T-cell (primary cell): ENCODE measurements at regions not wholly inside any gene's neighbourhood (a gene's known extent, or its start where the extent isn't known, plus 50 kb on each side); places are given as distances from the start of the nearest gene placed in this dataset.

Experiments used
- ATAC-seq, 4 experiments: fragments of 200-7000 bp in 3 of 4; fragments of 150-1000 bp in 1 of 4; cut with Tn5 transposase; replicated peaks in 1 of 4; 1 replicate in 3 of 4; 2 replicates in 1 of 4; pipeline ENCODE4 v1.10.0; 2021; ENCODE audit warnings: moderate library complexity in 3 of 4, mild to moderate bottlenecking in 2 of 4, moderate number of reproducible peaks in 1 of 4
- CTCF ChIA-PET, 2 donors: fragments of 300-600 bp; sonication (Branson Sonifier 250); formaldehyde crosslinking; loops; one replicate each; lab custom pipeline; 2022; ENCODE audit warnings: antibody characterized with exemption in 2 of 2; lab: Charles Lee
- POLR2A ChIA-PET, 2 donors: fragments of 300-600 bp; sonication (Branson Sonifier 250); formaldehyde crosslinking; loops; one replicate each; lab custom pipeline; 2022; ENCODE audit warnings: antibody characterized with exemption in 2 of 2; lab: Charles Lee
- DNase-seq, 35 experiments: peaks; one replicate each; pipeline versions ENCODE4 v3.0.0 to v3.0.0-alpha.2; 2013 to 2023
- H3K27ac ChIP-seq: one replicate; pipeline ENCODE4 v1.5.1; 2013; ENCODE audit warnings: low read length
- H3K27me3 ChIP-seq, 2 experiments: replicated peaks in 1 of 2; 1 replicate in 1 of 2; 2 replicates in 1 of 2; pipeline versions ENCODE4 v1.6.1 to v1.7.0; 2013; ENCODE audit warnings: low read length in 1 of 2, mixed read lengths in 1 of 2; ENCODE audit not compliant: control insufficient read depth in 2 of 2, insufficient read depth in 2 of 2; ENCODE audit errors: extremely low read depth in 1 of 2
- H3K36me3 ChIP-seq, 2 donors: 1 replicate in 1 of 2; 2 replicates in 1 of 2; pipeline versions ENCODE4 v1.6.1 to v1.7.0; 2013; ENCODE audit warnings: low read length in 1 of 2; ENCODE audit not compliant: control insufficient read depth in 2 of 2, insufficient read depth in 1 of 2; ENCODE audit errors: extremely low read depth in 1 of 2
- H3K4me1 ChIP-seq, 2 experiments: 1 replicate in 1 of 2; 2 replicates in 1 of 2; pipeline versions ENCODE4 v1.6.1 to v1.7.0; 2013; ENCODE audit warnings: low read length in 2 of 2, mixed read lengths in 1 of 2; ENCODE audit not compliant: insufficient read depth in 2 of 2, control insufficient read depth in 1 of 2; ENCODE audit errors: extremely low read depth in 1 of 2
- H3K4me3 ChIP-seq, 2 donors: 1 replicate in 1 of 2; 2 replicates in 1 of 2; pipeline versions ENCODE4 v1.5.1 to v1.7.0; 2013; ENCODE audit warnings: mild to moderate bottlenecking in 2 of 2, low read length in 1 of 2, moderate library complexity in 1 of 2; ENCODE audit not compliant: control insufficient read depth in 1 of 2; ENCODE audit errors: extremely low read depth in 1 of 2
- H3K9me3 ChIP-seq: 2 replicates; pipeline ENCODE4 v1.7.0; 2013
- H3K27ac Mint-ChIP-seq, 2 donors: one replicate each; pipeline ENCODE4 v1.8.0; 2020 to 2021; ENCODE audit warnings: mild to moderate bottlenecking in 2 of 2, mixed read lengths in 2 of 2
- H3K27me3 Mint-ChIP-seq, 2 donors: one replicate each; pipeline ENCODE4 v1.8.0; 2021 to 2022; ENCODE audit warnings: mixed read lengths in 2 of 2
- H3K36me3 Mint-ChIP-seq: one replicate; pipeline ENCODE4 v1.8.0; 2021; ENCODE audit warnings: mixed read lengths
- H3K4me1 Mint-ChIP-seq, 3 donors: one replicate each; pipeline ENCODE4 v1.8.0; 2020 to 2022; ENCODE audit warnings: mixed read lengths in 3 of 3, mild to moderate bottlenecking in 1 of 3
- H3K4me3 Mint-ChIP-seq, 3 donors: one replicate each; pipeline ENCODE4 v1.8.0; 2020 to 2022; ENCODE audit warnings: mild to moderate bottlenecking in 3 of 3, mixed read lengths in 3 of 3, moderate library complexity in 3 of 3
- H3K9me3 Mint-ChIP-seq, 3 donors: one replicate each; pipeline ENCODE4 v1.8.0; 2020 to 2022; ENCODE audit warnings: mixed read lengths in 3 of 3
- whole genome bisulfite sequencing: methylation state at CpG from one replicate; pipeline ENCODE4 v1.1.5; 2013; ENCODE audit warnings: missing lambda C conversion rate; ENCODE audit not compliant: insufficient coverage; 5-methylcytosine and 5-hydroxymethylcytosine counted together

DNA sequence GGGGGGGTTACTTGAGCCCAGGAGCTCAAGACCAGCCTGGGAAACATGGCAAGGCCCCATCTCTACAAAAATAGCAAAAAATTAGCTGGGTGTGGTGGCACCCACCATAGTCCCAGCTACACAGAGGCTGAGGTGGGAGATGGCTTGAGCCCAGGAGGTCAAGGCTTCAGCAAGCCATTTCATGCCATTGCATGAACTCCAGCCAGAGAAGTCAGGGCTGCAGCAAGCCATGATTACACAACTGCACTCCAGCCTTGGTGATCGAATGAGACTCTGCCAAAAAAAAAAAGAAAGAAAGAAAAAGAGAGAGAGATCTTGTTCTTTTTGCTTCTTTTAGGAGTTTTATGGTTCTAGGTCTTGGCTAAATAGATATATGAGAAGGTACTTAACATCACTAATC lies 200.2 kb upstream of the PHYHIPL start:
- Histone ChIP-seq H3K9me3 (no peaks in the 10 kb centered on the region), H3K4me1 (no peaks in the 10 kb centered on the region), H3K27ac (no peak overlapping the region), H3K36me3 (no peaks in the 10 kb centered on the region), H3K4me3 (no peak overlapping the region), H3K27me3 (no peaks in the 10 kb centered on the region)
- H3K4me3 Mint-ChIP-seq: no peak overlapping the region
- ATAC-seq (no peak), DNase-seq (no peak)
- ChIA-PET CTCF (no interaction called here), POLR2A (no interaction called here)
- H3K4me1 Mint-ChIP-seq: no peaks in the 10 kb centered on the region
- H3K27me3 Mint-ChIP-seq: peaks cover 0 to 4% of the 10 kb centered on the region in 2 donors
- H3K9me3 Mint-ChIP-seq: no peaks in the 10 kb centered on the region
- no peaks in the 10 kb centered on the region for H3K36me3 Mint-ChIP-seq
- no peak overlapping the region for H3K27ac Mint-ChIP-seq
- no CpG with 5 or more reads among the region's 1 CpG for WGBS

DNA sequence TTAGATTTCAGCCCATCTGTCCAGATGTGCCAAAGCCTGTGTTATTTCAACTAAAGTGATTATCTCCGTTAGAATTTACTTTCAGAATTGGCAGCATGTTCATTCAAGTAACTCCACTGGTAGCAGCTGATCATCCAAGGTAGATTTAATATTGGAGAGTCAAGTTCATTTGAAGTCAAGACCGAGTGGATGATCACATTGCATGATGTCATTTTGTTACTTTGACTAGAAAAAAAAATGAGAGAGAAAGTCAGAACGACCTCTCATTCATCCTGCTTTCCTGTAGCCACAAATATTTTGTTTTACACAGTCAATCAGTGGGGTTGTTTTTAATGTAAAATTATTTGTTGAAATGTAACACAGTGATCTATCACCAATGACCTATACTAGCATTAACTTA lies 196.7 kb upstream of the PHYHIPL start:
- H3K36me3 Mint-ChIP-seq: no peaks in the 10 kb centered on the region
- CTCF ChIA-PET: no interaction called here
- H3K9me3 Mint-ChIP-seq: no peaks in the 10 kb centered on the region
- Histone ChIP-seq H3K4me3 (no peak overlapping the region), H3K9me3 (no peaks in the 10 kb centered on the region), H3K27ac (no peak overlapping the region), H3K27me3 (no peaks in the 10 kb centered on the region), H3K36me3 (no peaks in the 10 kb centered on the region), H3K4me1 (no peaks in the 10 kb centered on the region)
- no peak overlapping the region for H3K4me3 Mint-ChIP-seq
- H3K27ac Mint-ChIP-seq: no peak overlapping the region
- POLR2A ChIA-PET: no interaction called here
- ATAC-seq: no peak
- DNase-seq: no peak
- no peaks in the 10 kb centered on the region for H3K4me1 Mint-ChIP-seq
- peaks cover 0 to 4% of the 10 kb centered on the region in 2 donors for H3K27me3 Mint-ChIP-seq
- no CpG with 5 or more reads among the region's 3 CpGs for WGBS

DNA sequence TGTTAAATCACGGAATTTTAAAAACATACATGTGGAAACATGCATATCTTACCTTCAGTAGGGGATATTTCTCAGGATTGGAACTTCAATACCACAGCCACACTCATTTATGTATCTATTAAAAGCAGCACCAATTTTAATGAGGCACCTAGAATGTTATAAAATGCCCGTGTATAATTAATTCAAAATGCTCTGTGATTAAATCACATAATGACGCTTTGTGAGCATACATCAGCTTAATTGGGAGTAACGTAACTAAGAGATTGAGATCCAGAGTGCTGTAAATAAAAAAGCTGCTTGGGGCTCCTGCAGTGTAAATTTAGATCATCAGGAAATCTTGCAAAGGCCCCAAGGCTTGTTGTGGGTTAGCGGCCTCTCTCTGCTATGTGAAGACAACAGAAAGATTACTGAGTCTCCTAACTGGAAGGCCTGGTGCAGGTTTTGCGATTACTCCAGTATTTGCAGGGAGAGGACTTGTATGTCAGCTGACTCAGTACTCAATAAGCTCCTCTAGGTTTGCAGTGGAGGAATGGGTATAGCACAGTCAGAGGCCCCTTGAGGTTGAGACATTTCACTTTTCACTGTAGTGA lies 195.5 kb upstream of the PHYHIPL start:
- CTCF ChIA-PET: no interaction called here
- WGBS: 88% methylated on average over 4 of the region's 6 CpGs

DNA sequence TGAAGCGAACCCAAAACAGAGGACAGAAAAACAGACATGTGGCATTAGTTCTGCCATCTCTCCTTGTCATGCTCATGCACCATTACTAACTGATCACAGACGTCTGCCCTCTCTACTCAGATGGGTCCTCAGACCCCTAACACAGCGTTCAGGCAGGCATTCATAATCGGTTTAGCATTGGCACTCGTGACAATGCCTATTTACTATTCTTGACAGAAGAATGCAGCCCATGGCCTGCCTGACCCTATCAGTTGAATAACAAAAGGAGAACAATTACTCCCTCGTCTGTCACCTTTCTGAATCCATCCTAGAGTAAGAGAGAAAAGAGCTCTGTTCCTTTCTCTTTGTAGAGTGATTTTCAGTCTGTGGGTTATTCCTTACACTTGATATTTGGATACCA lies 194.6 kb upstream of the PHYHIPL start:
- Mint-ChIP-seq H3K27me3 (peaks cover 0 to 4% of the 10 kb centered on the region in 2 donors), H3K27ac (no peak overlapping the region), H3K36me3 (no peaks in the 10 kb centered on the region), H3K4me1 (no peaks in the 10 kb centered on the region), H3K4me3 (no peak overlapping the region), H3K9me3 (peaks cover 0 to 4% (median 0%) of the 10 kb centered on the region in 3 donors)
- DNase-seq (no peak), ATAC-seq (no peak)
- Histone ChIP-seq H3K27me3 (no peaks in the 10 kb centered on the region), H3K27ac (no peak overlapping the region), H3K4me1 (no peaks in the 10 kb centered on the region), H3K36me3 (no peaks in the 10 kb centered on the region), H3K9me3 (no peaks in the 10 kb centered on the region), H3K4me3 (no peak overlapping the region)
- 73% methylated on average over 5 of the region's 6 CpGs for WGBS
- CTCF ChIA-PET: no interaction called here
- POLR2A ChIA-PET: no interaction called here

More for the DNA sequence above, 195.5 kb upstream of the PHYHIPL start:
- Mint-ChIP-seq H3K4me3 (no peak overlapping the region), H3K27me3 (peaks cover 0 to 4% of the 10 kb centered on the region in 2 donors), H3K27ac (no peak overlapping the region), H3K36me3 (no peaks in the 10 kb centered on the region), H3K4me1 (no peaks in the 10 kb centered on the region), H3K9me3 (peaks cover 0 to 2% (median 0%) of the 10 kb centered on the region in 3 donors)
- DNase-seq: no peak
- no peak overlapping the region for H3K4me3 ChIP-seq
- H3K4me1 ChIP-seq: no peaks in the 10 kb centered on the region
- no peaks in the 10 kb centered on the region for H3K36me3 ChIP-seq
- ATAC-seq: no peak
- no peaks in the 10 kb centered on the region for H3K9me3 ChIP-seq
- POLR2A ChIA-PET: no interaction called here
- H3K27ac ChIP-seq: no peak overlapping the region
- H3K27me3 ChIP-seq: no peaks in the 10 kb centered on the region

DNA sequence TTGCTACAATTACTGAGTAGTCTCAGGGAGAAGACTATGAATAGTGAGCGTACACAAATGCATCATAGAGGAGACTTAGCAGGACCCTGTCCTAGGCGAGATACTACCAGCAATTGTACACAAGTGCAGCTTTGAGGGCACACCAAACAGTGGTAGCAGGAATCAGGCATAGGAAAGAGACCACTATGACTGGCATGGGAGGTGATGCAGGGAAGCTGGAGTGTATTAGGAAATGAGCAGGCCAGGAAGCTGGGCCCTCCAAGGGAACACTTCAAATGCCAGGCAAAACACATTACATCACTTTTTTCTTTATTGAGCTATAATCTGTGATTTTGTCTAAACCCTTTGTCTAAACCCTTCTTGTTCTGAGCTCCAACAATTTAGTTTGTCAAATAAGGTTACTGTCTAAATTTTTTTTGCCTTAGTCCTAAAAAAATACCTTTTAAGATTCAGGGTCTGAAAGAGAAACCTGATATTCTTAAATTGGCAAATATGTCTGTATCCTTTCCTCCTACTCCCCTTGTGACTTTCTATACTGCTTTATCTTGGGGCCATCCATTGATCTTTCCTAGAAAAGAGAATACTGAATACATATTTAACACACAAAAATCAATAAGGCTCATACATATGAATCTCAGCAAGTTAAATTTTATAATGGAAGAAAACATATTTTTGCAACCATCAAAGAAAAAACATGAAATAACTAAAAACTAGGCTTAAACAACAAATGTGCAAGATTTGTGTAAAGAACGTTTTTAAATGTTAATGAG lies 193.8 kb upstream of the PHYHIPL start:
- no peaks in the 10 kb centered on the region for H3K36me3 Mint-ChIP-seq
- H3K4me1 Mint-ChIP-seq: no peaks in the 10 kb centered on the region
- Histone ChIP-seq H3K4me1 (no peaks in the 10 kb centered on the region), H3K36me3 (no peaks in the 10 kb centered on the region), H3K27me3 (no peaks in the 10 kb centered on the region), H3K4me3 (no peak overlapping the region), H3K9me3 (no peaks in the 10 kb centered on the region), H3K27ac (no peak overlapping the region)
- DNase-seq: no peak
- no peak overlapping the region for H3K4me3 Mint-ChIP-seq
- CTCF ChIA-PET: no interaction called here
- H3K27me3 Mint-ChIP-seq: peaks cover 0 to 4% of the 10 kb centered on the region in 2 donors
- H3K27ac Mint-ChIP-seq: no peak overlapping the region
- WGBS: 65% methylated on average over 2 of the region's 3 CpGs
- POLR2A ChIA-PET: no interaction called here
- ATAC-seq: no peak
- H3K9me3 Mint-ChIP-seq: peaks cover 0 to 5% (median 0%) of the 10 kb centered on the region in 3 donors

DNA sequence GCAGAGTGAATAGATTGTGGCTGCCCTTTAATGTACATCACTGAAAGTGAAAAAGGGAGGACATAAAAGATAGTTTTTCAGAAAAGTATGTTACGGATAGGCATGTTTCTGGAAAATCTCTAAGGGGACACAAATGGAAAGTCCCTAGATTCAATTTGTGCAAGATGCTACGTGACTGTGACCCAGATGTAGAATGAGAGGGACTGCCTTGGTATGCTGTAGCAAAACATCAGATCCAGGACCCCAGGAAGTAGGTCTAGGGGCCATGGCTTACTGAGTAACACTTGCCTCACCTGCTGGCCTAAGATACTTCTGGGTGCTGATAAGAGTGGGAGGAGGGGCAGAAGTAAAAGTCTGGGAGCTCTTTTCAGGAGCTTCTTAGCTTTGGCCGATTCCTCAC lies 191.2 kb upstream of the PHYHIPL start:
- no peak for DNase-seq
- H3K4me1 Mint-ChIP-seq: no peaks in the 10 kb centered on the region
- Histone ChIP-seq H3K36me3 (no peaks in the 10 kb centered on the region), H3K9me3 (no peaks in the 10 kb centered on the region), H3K4me1 (no peaks in the 10 kb centered on the region), H3K4me3 (no peak overlapping the region), H3K27me3 (no peaks in the 10 kb centered on the region), H3K27ac (no peak overlapping the region)
- no peak overlapping the region for H3K27ac Mint-ChIP-seq
- ATAC-seq: no peak
- CTCF ChIA-PET: no interaction called here
- no peak overlapping the region for H3K4me3 Mint-ChIP-seq
- 43% methylated on average over 2 of the region's 3 CpGs for WGBS
- H3K36me3 Mint-ChIP-seq: no peaks in the 10 kb centered on the region
- POLR2A ChIA-PET: no interaction called here
- peaks cover 6 to 13% (median 6%) of the 10 kb centered on the region in 3 donors for H3K9me3 Mint-ChIP-seq
- H3K27me3 Mint-ChIP-seq: no peaks in the 10 kb centered on the region
